ENCODE measurements at regions not wholly inside any gene's neighbourhood (a gene's known extent, or its start where the extent isn't known, plus 50 kb on each side); places are given as distances from the start of the nearest gene placed in this dataset.

GRCh38 chr6:21501021-21501354 is 92.6 kb upstream of the SOX4 start:
- no peak for DNase-seq
- ATAC-seq, result no peak
- intact Hi-C loops (cut with micrococcal nuclease), result no loop called here

GRCh38 chr6:21501815-21502214 is 91.7 kb upstream of the SOX4 start:
- DNase-seq, result no peak

GRCh38 chr6:21502682-21503081 is 90.9 kb upstream of the SOX4 start:
- intact Hi-C loops (cut with micrococcal nuclease), result no loop called here
- ATAC-seq, result no peak
- DNase-seq, result no peak

More at GRCh38 chr6:21501815-21502214, 91.7 kb upstream of the SOX4 start:
- no peak for ATAC-seq
- intact Hi-C loops (cut with micrococcal nuclease), result no loop called here

- no peak for DNase-seq
- intact Hi-C loops (cut with micrococcal nuclease), result no loop called here
- no peak for ATAC-seq
Measured at GRCh38 chr6:21504790-21505189, 88.8 kb upstream of the SOX4 start.

- intact Hi-C loops (cut with micrococcal nuclease), result no loop called here
- DNase-seq (no peak), ATAC-seq (no peak)
Measured at GRCh38 chr6:21505574-21505990, 88.0 kb upstream of the SOX4 start.

- intact Hi-C loops (cut with micrococcal nuclease), result no loop called here
- no peak for ATAC-seq
- DNase-seq, result no peak
Measured at GRCh38 chr6:21506126-21506525, 87.4 kb upstream of the SOX4 start.

- ATAC-seq, result no peak
- DNase-seq, result no peak
- intact Hi-C loops (cut with micrococcal nuclease), result no loop called here
Measured at GRCh38 chr6:21507811-21508210, 85.7 kb upstream of the SOX4 start.

GRCh38 chr6:21508753-21509152 is 84.8 kb upstream of the SOX4 start:
- ATAC-seq (no peak), DNase-seq (no peak)
- intact Hi-C loops (cut with micrococcal nuclease), result no loop called here

- ATAC-seq, result no peak
- no peak for DNase-seq
- intact Hi-C loops (cut with micrococcal nuclease), result no loop called here
Measured at GRCh38 chr6:21511891-21512550, 81.5 kb upstream of the SOX4 start.

GRCh38 chr6:21514288-21514687 is 79.3 kb upstream of the SOX4 start:
- DNase-seq (no peak), ATAC-seq (no peak)
- intact Hi-C loops (cut with micrococcal nuclease), result no loop called here

GRCh38 chr6:21518317-21518716 is 75.2 kb upstream of the SOX4 start:
- intact Hi-C loops (cut with micrococcal nuclease), result no loop called here
- ATAC-seq (no peak), DNase-seq (no peak)

GRCh38 chr6:21519642-21520041 is 73.9 kb upstream of the SOX4 start:
- ATAC-seq (no peak), DNase-seq (no peak)
- intact Hi-C loops (cut with micrococcal nuclease), result no loop called here

- ATAC-seq, result no peak
Measured at GRCh38 chr6:21521276-21521675, 72.3 kb upstream of the SOX4 start.

GRCh38 chr6:21522143-21522747 is 71.3 kb upstream of the SOX4 start:
- ATAC-seq (no peak), DNase-seq (no peak)
- intact Hi-C loops (cut with micrococcal nuclease), result no loop called here

More at GRCh38 chr6:21521276-21521675, 72.3 kb upstream of the SOX4 start:
- DNase-seq, result no peak
- intact Hi-C loops (cut with micrococcal nuclease), result no loop called here

- peak; percentile 43 for ATAC-seq
- no peak for DNase-seq
- intact Hi-C loops (cut with micrococcal nuclease), result no loop called here
Measured at GRCh38 chr6:21522797-21523456, 70.6 kb upstream of the SOX4 start.

GRCh38 chr6:21523652-21524051 is 69.9 kb upstream of the SOX4 start:
- intact Hi-C loops (cut with micrococcal nuclease), result no loop called here
- DNase-seq (no peak), ATAC-seq (peak; percentile 60)

- ATAC-seq, result no peak
- no peak for DNase-seq
- intact Hi-C loops (cut with micrococcal nuclease), result no loop called here
Measured at GRCh38 chr6:21524201-21524600, 69.3 kb upstream of the SOX4 start.

GRCh38 chr6:21526974-21527373 is 66.6 kb upstream of the SOX4 start:
- intact Hi-C loops (cut with micrococcal nuclease), result no loop called here
- ATAC-seq, result no peak
- no peak for DNase-seq

GRCh38 chr6:21527731-21528130 is 65.8 kb upstream of the SOX4 start:
- ATAC-seq (no peak), DNase-seq (no peak)
- intact Hi-C loops (cut with micrococcal nuclease), result no loop called here

GRCh38 chr6:21529431-21529830 is 64.1 kb upstream of the SOX4 start:
- intact Hi-C loops (cut with micrococcal nuclease), result no loop called here
- no peak for DNase-seq
- ATAC-seq, result no peak

- intact Hi-C loops (cut with micrococcal nuclease), result no loop called here
- ATAC-seq (no peak), DNase-seq (no peak)
Measured at GRCh38 chr6:21531393-21531792, 62.2 kb upstream of the SOX4 start.

Measured in left ventricle myocardium superior (tissue), 1 donor.